NCI-H748 (cell line): ENCODE measurements at regions not wholly inside any gene's neighbourhood (a gene's known extent, or its start where the extent isn't known, plus 50 kb on each side); places are given as distances from the start of the nearest gene placed in this dataset.
"Not testable (repeated sequence)": the region's sequence is repeated elsewhere in the genome, so short reads cannot be mapped to it uniquely, and the experiment has no call there.

Experiments used
- DNase-seq: peaks from one replicate; lab custom pipeline; 2025; ENCODE audit not compliant: unreplicated experiment; lab: John Stamatoyannopoulos, UW

- no peak for DNase-seq
Observed at GRCh38 chr10:28137907-28138880, 139.3 kb upstream of the ODAD2 start.

GRCh38 chr10:28135258-28135657 lies 136.4 kb upstream of the ODAD2 start:
- no peak for DNase-seq

- DNase-seq: no peak
Observed at GRCh38 chr10:28130267-28130666, 131.4 kb upstream of the ODAD2 start.

- no peak for DNase-seq
Observed at GRCh38 chr10:28127881-28128280, 129.0 kb upstream of the ODAD2 start.

- DNase-seq: no peak
Observed at GRCh38 chr10:28125701-28126100, 126.8 kb upstream of the ODAD2 start.

- no peak for DNase-seq
Observed at GRCh38 chr10:28120795-28121194, 121.9 kb upstream of the ODAD2 start.

GRCh38 chr10:28120043-28120749 lies 121.3 kb upstream of the ODAD2 start:
- no peak for DNase-seq

GRCh38 chr10:28118985-28119628 lies 120.2 kb upstream of the ODAD2 start:
- no peak for DNase-seq

GRCh38 chr10:28113202-28113601 lies 114.3 kb upstream of the ODAD2 start:
- DNase-seq: no peak

- no peak for DNase-seq
Observed at GRCh38 chr10:28111712-28112111, 112.8 kb upstream of the ODAD2 start.

- no peak for DNase-seq
Observed at GRCh38 chr10:28105561-28105960, 106.7 kb upstream of the ODAD2 start.

- no peak for DNase-seq
Observed at GRCh38 chr10:28097633-28098032, 98.8 kb upstream of the ODAD2 start.

GRCh38 chr10:28095791-28096378 lies 97.0 kb upstream of the ODAD2 start:
- no peak for DNase-seq

- DNase-seq: no peak
Observed at GRCh38 chr10:28094121-28094520, 95.2 kb upstream of the ODAD2 start.

GRCh38 chr10:28091913-28092312 lies 93.0 kb upstream of the ODAD2 start:
- no peak for DNase-seq

- DNase-seq: no peak
Observed at GRCh38 chr10:28090506-28090905, 91.6 kb upstream of the ODAD2 start.

GRCh38 chr10:28089467-28089866 lies 90.6 kb upstream of the ODAD2 start:
- no peak for DNase-seq

- DNase-seq: no peak
Observed at GRCh38 chr10:28087661-28088351, 88.9 kb upstream of the ODAD2 start.

- not testable (repeated sequence) for DNase-seq
Observed at GRCh38 chr10:28085760-28086159, 86.9 kb upstream of the ODAD2 start.

GRCh38 chr10:28082885-28083284 lies 84.0 kb upstream of the ODAD2 start:
- DNase-seq: no peak

- DNase-seq: no peak
Observed at GRCh38 chr10:28082316-28082715, 83.4 kb upstream of the ODAD2 start.
